Thymus (tissue), 11 donors: ENCODE measurements at regions not wholly inside any gene's neighbourhood (a gene's known extent, or its start where the extent isn't known, plus 50 kb on each side); places are given as distances from the start of the nearest gene placed in this dataset.
A peak's percentile ranks its signal among the peaks of the same experiment; 100 is the strongest.
"Not testable (repeated sequence)": the region's sequence is repeated elsewhere in the genome, so short reads cannot be mapped to it uniquely, and the experiment has no call there.

ENCODE experiments used
- DNase-seq, 9 donors: peaks; one replicate each; pipeline ENCODE4 v3.0.0-alpha.2; 2013; ENCODE audit warnings: low spot score in 9 of 9, low read depth in 6 of 9, missing footprints in 1 of 9
- H3K27ac ChIP-seq, 2 donors: one replicate each; pipeline ENCODE4 v1.5.1; 2013; ENCODE audit warnings: control low read depth in 1 of 2, low read depth in 1 of 2, low read length in 1 of 2, mild to moderate bottlenecking in 1 of 2, moderate library complexity in 1 of 2
- H3K27me3 ChIP-seq, 2 donors: one replicate each; pipeline ENCODE4 v1.5.1; 2013; ENCODE audit warnings: low read length in 1 of 2; ENCODE audit not compliant: control insufficient read depth in 2 of 2, insufficient read depth in 1 of 2
- H3K36me3 ChIP-seq, 2 donors: one replicate each; pipeline ENCODE4 v1.5.1; 2013; ENCODE audit warnings: low read length in 1 of 2, mild to moderate bottlenecking in 1 of 2, moderate library complexity in 1 of 2; ENCODE audit not compliant: control insufficient read depth in 2 of 2, insufficient read depth in 2 of 2
- H3K4me1 ChIP-seq, 2 donors: one replicate each; pipeline ENCODE4 v1.5.1; 2013; ENCODE audit warnings: low read length in 2 of 2; ENCODE audit not compliant: control insufficient read depth in 2 of 2, insufficient read depth in 2 of 2
- H3K4me3 ChIP-seq, 2 donors: one replicate each; pipeline ENCODE4 v1.5.1; 2013; ENCODE audit warnings: low read length in 2 of 2, control low read depth in 1 of 2, mild to moderate bottlenecking in 1 of 2
- H3K9me3 ChIP-seq, 2 donors: one replicate each; pipeline ENCODE4 v1.5.1; 2013; ENCODE audit warnings: low read length in 1 of 2, mild to moderate bottlenecking in 1 of 2; ENCODE audit not compliant: control insufficient read depth in 2 of 2, insufficient read depth in 1 of 2
- WGBS: extraction: QIAGEN DNeasy Blood & Tissue Kit; methylation state at CpG from one replicate; pipeline ENCODE4 v1.1.7; 2013; 5-methylcytosine and 5-hydroxymethylcytosine counted together
- donor health status: healthy.

DNA sequence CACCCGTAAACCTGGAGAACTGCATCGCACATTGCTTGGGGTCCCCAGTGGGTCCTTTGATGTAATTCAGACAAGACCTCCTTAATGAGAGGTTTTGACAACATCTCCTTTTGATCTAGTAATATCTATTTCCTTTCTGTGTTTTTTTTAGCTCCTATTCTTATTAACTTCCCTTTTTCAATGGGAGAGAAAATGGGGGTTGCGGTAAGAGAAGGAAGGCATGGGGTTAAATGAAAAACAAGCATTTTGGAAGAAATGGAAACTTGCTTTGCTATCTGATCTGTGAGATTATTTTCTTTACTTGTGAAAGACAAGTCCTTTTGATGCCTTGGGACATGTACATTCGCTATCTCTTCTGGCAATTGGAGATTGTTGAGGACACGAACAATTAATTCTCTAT is 418.6 kb upstream of the MAN1A1 start:
- Histone ChIP-seq H3K27ac (no peak overlapping the region), H3K4me1 (no peaks in the 10 kb centered on the region), H3K9me3 (peaks cover 0 to 4% of the 10 kb centered on the region in 2 donors), H3K36me3 (no peaks in the 10 kb centered on the region), H3K4me3 (no peak overlapping the region), H3K27me3 (no peaks in the 10 kb centered on the region)
- no peak for DNase-seq
- WGBS = 25% methylated on average over 5 of the region's 5 CpGs

- no peaks in the 10 kb centered on the region for H3K27me3 ChIP-seq
- no peaks in the 10 kb centered on the region for H3K4me1 ChIP-seq
- H3K36me3 ChIP-seq = no peaks in the 10 kb centered on the region
- DNase-seq = no peak
- H3K9me3 ChIP-seq = no peaks in the 10 kb centered on the region
- no peak overlapping the region for H3K27ac ChIP-seq
- WGBS = 96% methylated on average over 7 of the region's 7 CpGs
- H3K4me3 ChIP-seq = no peak overlapping the region
These were observed 415.5 kb upstream of the MAN1A1 start for GRCh38 chr6:119764927-119765681.

- no peaks in the 10 kb centered on the region for H3K4me1 ChIP-seq
- 97% methylated on average over 1 of the region's 1 CpG for WGBS
- no peak overlapping the region for H3K4me3 ChIP-seq
- no peaks in the 10 kb centered on the region for H3K9me3 ChIP-seq
- no peak for DNase-seq
- H3K27me3 ChIP-seq = no peaks in the 10 kb centered on the region
- no peak overlapping the region for H3K27ac ChIP-seq
- H3K36me3 ChIP-seq = no peaks in the 10 kb centered on the region
These were observed 410.5 kb upstream of the MAN1A1 start for GRCh38 chr6:119760046-119760445.

DNA sequence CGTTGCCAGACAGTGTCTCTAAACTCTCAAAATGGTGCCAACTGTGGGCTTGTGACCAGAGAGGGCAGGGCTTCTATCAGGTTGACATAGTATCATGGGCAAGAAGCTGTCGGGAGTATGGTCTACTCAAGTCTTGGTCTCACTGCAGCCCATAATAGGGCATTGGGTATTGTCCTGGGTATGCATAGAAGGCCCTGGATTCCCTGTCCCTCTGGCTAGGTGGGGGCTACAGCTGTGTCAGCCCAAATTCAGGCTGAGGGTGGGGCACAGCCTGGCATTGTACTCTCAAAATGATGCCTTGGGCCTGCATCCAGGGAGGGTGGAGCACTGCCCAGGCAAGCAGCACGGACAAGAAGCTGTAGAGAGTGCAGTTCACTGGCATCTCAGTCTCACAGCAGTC is 408.8 kb upstream of the MAN1A1 start:
- Histone ChIP-seq H3K4me3 (no peak overlapping the region), H3K36me3 (no peaks in the 10 kb centered on the region), H3K27ac (no peak overlapping the region), H3K4me1 (no peaks in the 10 kb centered on the region), H3K9me3 (no peaks in the 10 kb centered on the region), H3K27me3 (no peaks in the 10 kb centered on the region)
- WGBS = 95% methylated on average over 3 of the region's 3 CpGs
- no peak for DNase-seq

DNA sequence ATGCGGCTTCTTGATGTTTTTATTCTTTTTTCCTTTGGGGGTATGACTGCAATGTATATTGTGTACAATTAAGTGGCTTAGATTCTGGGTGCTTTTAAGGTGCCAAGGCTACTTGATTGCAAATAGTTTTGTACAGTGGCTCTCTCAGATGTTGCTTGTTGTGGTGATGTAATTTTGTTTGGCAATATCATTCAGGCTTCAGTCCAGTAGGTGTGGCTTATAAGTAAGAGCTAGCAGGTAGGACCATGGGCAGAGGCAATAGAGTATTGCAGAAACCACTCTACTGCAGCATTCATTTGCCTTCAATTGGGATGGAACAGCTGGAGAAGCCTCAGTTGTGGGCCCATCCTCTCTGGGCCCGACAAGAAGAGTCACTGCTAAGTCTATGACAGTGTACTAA is 407.9 kb upstream of the MAN1A1 start:
- H3K27ac ChIP-seq = no peak overlapping the region
- no peaks in the 10 kb centered on the region for H3K4me1 ChIP-seq
- H3K4me3 ChIP-seq = no peak overlapping the region
- no peak for DNase-seq
- no peaks in the 10 kb centered on the region for H3K9me3 ChIP-seq
- no peaks in the 10 kb centered on the region for H3K27me3 ChIP-seq
- WGBS = 95% methylated on average over 2 of the region's 2 CpGs
- no peaks in the 10 kb centered on the region for H3K36me3 ChIP-seq

GRCh38 chr6:119749335-119749734 is 399.8 kb upstream of the MAN1A1 start:
- H3K4me1 ChIP-seq = no peaks in the 10 kb centered on the region
- no peak overlapping the region for H3K27ac ChIP-seq
- no peaks in the 10 kb centered on the region for H3K27me3 ChIP-seq
- 53% methylated on average over 4 of the region's 4 CpGs for WGBS
- no peak overlapping the region for H3K4me3 ChIP-seq
- H3K36me3 ChIP-seq = no peaks in the 10 kb centered on the region
- no peaks in the 10 kb centered on the region for H3K9me3 ChIP-seq
- DNase-seq = no peak

DNA sequence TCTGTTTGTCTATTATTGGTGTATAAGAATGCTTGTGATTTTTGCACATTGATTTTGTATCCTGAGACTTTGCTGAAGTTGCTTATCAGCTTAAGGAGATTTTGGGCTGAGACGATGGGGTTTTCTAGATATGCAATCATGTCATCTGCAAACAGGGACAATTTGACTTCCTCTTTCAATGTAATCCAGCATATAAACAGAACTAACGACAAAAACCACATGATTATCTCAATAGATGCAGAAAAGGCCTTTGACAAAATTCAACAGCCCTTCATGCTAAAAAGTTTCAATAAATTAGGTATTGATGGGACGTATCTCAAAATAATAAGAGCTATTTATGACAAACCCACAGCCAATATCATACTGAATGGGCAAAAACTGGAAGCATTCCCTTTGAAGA is 399.0 kb upstream of the MAN1A1 start:
- not testable (repeated sequence) for DNase-seq, H3K27ac ChIP-seq, H3K36me3 ChIP-seq, H3K4me3 ChIP-seq, H3K27me3 ChIP-seq, H3K9me3 ChIP-seq, H3K4me1 ChIP-seq
- WGBS = 36% methylated on average over 3 of the region's 3 CpGs

- DNase-seq = peak; percentile 27 to 75 (median 53)
- Histone ChIP-seq H3K36me3 (no peaks in the 10 kb centered on the region), H3K27ac (no peak overlapping the region), H3K9me3 (no peaks in the 10 kb centered on the region), H3K4me3 (no peak overlapping the region), H3K4me1 (no peaks in the 10 kb centered on the region), H3K27me3 (no peaks in the 10 kb centered on the region)
- 2% methylated on average over 6 of the region's 6 CpGs for WGBS
These were observed 392.7 kb upstream of the MAN1A1 start for GRCh38 chr6:119742188-119742803.

GRCh38 chr6:119739769-119740168 is 390.2 kb upstream of the MAN1A1 start:
- no peak for DNase-seq
- Histone ChIP-seq H3K27me3 (no peaks in the 10 kb centered on the region), H3K4me1 (peaks cover 0 to 5% of the 10 kb centered on the region in 2 donors), H3K9me3 (no peaks in the 10 kb centered on the region), H3K4me3 (no peak overlapping the region), H3K27ac (no peak overlapping the region), H3K36me3 (no peaks in the 10 kb centered on the region)
- WGBS = 97% methylated on average over 4 of the region's 4 CpGs
